Upper lobe of left lung (tissue), 4 donors: ENCODE measurements at regions not wholly inside any gene's neighbourhood (a gene's known extent, or its start where the extent isn't known, plus 50 kb on each side); places are given as distances from the start of the nearest gene placed in this dataset.

Experiments used
- CTCF ChIP-seq, 6 experiments: fragments of 450-650 bp in 4 of 6; fragments of 200-600 bp in 2 of 6; sonication (generic) in 2 of 6; IDR thresholded peaks; one replicate each; pipeline ENCODE4 v1.5.1; 2016 to 2019; ENCODE audit warnings: antibody characterized with exemption in 6 of 6
- POLR2A ChIP-seq, 4 donors: fragments of 450-650 bp; IDR thresholded peaks; one replicate each; pipeline ENCODE4 v1.5.1; 2016 to 2017; ENCODE audit warnings: antibody characterized with exemption in 4 of 4, mild to moderate bottlenecking in 2 of 4
- POLR2AphosphoS5 ChIP-seq, 2 donors: sonication (generic); formaldehyde crosslinking; IDR thresholded peaks; one replicate each; pipeline ENCODE4 v1.5.1; 2017; ENCODE audit warnings: antibody characterized with exemption in 2 of 2

- TF ChIP-seq CTCF (IDR thresholded peaks at IDR 0.05) = no peak
- no peak for TF ChIP-seq POLR2AphosphoS5 (IDR thresholded peaks at IDR 0.05)
- no peak for TF ChIP-seq POLR2A (IDR thresholded peaks at IDR 0.05)
Measured at GRCh38 chr10:16049050-16049449, 188.7 kb upstream of the MINDY3 start.
